ENCODE measurements at regions not wholly inside any gene's neighbourhood (a gene's known extent, or its start where the extent isn't known, plus 50 kb on each side); places are given as distances from the start of the nearest gene placed in this dataset.

GRCh38 chr2:118279005-118279404 is 190.7 kb downstream of the INSIG2 start:
- no peaks in the 10 kb centered on the region for H3K4me1 ChIP-seq (ENCODE audit: insufficient read depth, low read length)
- H3K27ac ChIP-seq (ENCODE audit: low read depth in 1 of 2, low read length in 2 of 2) = no peak overlapping the region
- Mint-ChIP-seq H3K4me1 (ENCODE audit: low read depth) (no peaks in the 10 kb centered on the region), H3K27ac (no peak overlapping the region), H3K36me3 (ENCODE audit: low read depth) (no peaks in the 10 kb centered on the region), H3K27me3 (peaks cover 30% of the 10 kb centered on the region), H3K4me3 (no peak overlapping the region), H3K9me3 (no peaks in the 10 kb centered on the region)
- TF ChIP-seq CTCF (IDR thresholded peaks at IDR 0.05) = no peak
- DNase-seq (no peak), ATAC-seq (ENCODE audit: poor library complexity) (no peak)
- ChIA-PET CTCF (no interaction called here), POLR2A (no interaction called here)
- H3K9me3 ChIP-seq (ENCODE audit: control insufficient read depth in 1 of 2, insufficient read depth in 1 of 2, low read length in 2 of 2) = no peaks in the 10 kb centered on the region
- peaks cover 5 to 6% of the 10 kb centered on the region in 2 experiments for H3K27me3 ChIP-seq (ENCODE audit: control insufficient read depth in 1 of 2, insufficient read depth in 2 of 2, low read length in 2 of 2)
- no peaks in the 10 kb centered on the region for H3K36me3 ChIP-seq (ENCODE audit: insufficient read depth, low read length)
- intact Hi-C loops (cut with DNase I, micrococcal nuclease) = no loop called here
- H3K4me3 ChIP-seq (ENCODE audit: low read length) = no peak overlapping the region

GRCh38 chr2:118278046-118278445 is 189.8 kb downstream of the INSIG2 start:
- H3K36me3 Mint-ChIP-seq (ENCODE audit: low read depth) = no peaks in the 10 kb centered on the region
- CTCF ChIA-PET = no interaction called here
- TF ChIP-seq CTCF (IDR thresholded peaks at IDR 0.05) = no peak
- intact Hi-C loops (cut with DNase I, micrococcal nuclease) = no loop called here
- H3K4me1 Mint-ChIP-seq (ENCODE audit: low read depth) = no peaks in the 10 kb centered on the region
- DNase-seq = no peak
- H3K4me3 Mint-ChIP-seq = no peak overlapping the region
- Histone ChIP-seq H3K27me3 (ENCODE audit: control insufficient read depth in 1 of 2, insufficient read depth in 2 of 2, low read length in 2 of 2) (peaks cover 5 to 6% of the 10 kb centered on the region in 2 experiments), H3K4me1 (ENCODE audit: insufficient read depth, low read length) (no peaks in the 10 kb centered on the region), H3K27ac (ENCODE audit: low read depth in 1 of 2, low read length in 2 of 2) (no peak overlapping the region), H3K4me3 (ENCODE audit: low read length) (no peak overlapping the region), H3K36me3 (ENCODE audit: insufficient read depth, low read length) (no peaks in the 10 kb centered on the region), H3K9me3 (ENCODE audit: control insufficient read depth in 1 of 2, insufficient read depth in 1 of 2, low read length in 2 of 2) (no peaks in the 10 kb centered on the region)
- H3K27me3 Mint-ChIP-seq = peaks cover 30% of the 10 kb centered on the region
- no peak overlapping the region for H3K27ac Mint-ChIP-seq
- no peak for ATAC-seq (ENCODE audit: poor library complexity)
- H3K9me3 Mint-ChIP-seq = no peaks in the 10 kb centered on the region
- POLR2A ChIA-PET = no interaction called here

- intact Hi-C loops (cut with DNase I, micrococcal nuclease) = no loop called here
- H3K4me1 ChIP-seq (ENCODE audit: insufficient read depth, low read length) = no peaks in the 10 kb centered on the region
- H3K27me3 Mint-ChIP-seq = peaks cover 39% of the 10 kb centered on the region
- H3K36me3 ChIP-seq (ENCODE audit: insufficient read depth, low read length) = no peaks in the 10 kb centered on the region
- H3K9me3 Mint-ChIP-seq = no peaks in the 10 kb centered on the region
- ChIA-PET CTCF (no interaction called here), POLR2A (no interaction called here)
- no peak overlapping the region for H3K27ac ChIP-seq (ENCODE audit: low read depth in 1 of 2, low read length in 2 of 2)
- H3K4me3 ChIP-seq (ENCODE audit: low read length) = no peak overlapping the region
- TF ChIP-seq CTCF (IDR thresholded peaks at IDR 0.05) = no peak
- H3K36me3 Mint-ChIP-seq (ENCODE audit: low read depth) = no peaks in the 10 kb centered on the region
- no peaks in the 10 kb centered on the region for H3K4me1 Mint-ChIP-seq (ENCODE audit: low read depth)
- ATAC-seq (ENCODE audit: poor library complexity) (no peak), DNase-seq (no peak)
- H3K4me3 Mint-ChIP-seq = no peak overlapping the region
- no peaks in the 10 kb centered on the region for H3K9me3 ChIP-seq (ENCODE audit: control insufficient read depth in 1 of 2, insufficient read depth in 1 of 2, low read length in 2 of 2)
- H3K27ac Mint-ChIP-seq = no peak overlapping the region
- peaks cover 3 to 5% of the 10 kb centered on the region in 2 experiments for H3K27me3 ChIP-seq (ENCODE audit: control insufficient read depth in 1 of 2, insufficient read depth in 2 of 2, low read length in 2 of 2)
Measured at GRCh38 chr2:118274841-118275510, 186.7 kb downstream of the INSIG2 start.
